ENCODE measurements at regions not wholly inside any gene's neighbourhood (a gene's known extent, or its start where the extent isn't known, plus 50 kb on each side); places are given as distances from the start of the nearest gene placed in this dataset.
"Not testable (repeated sequence)": the region's sequence is repeated elsewhere in the genome, so short reads cannot be mapped to it uniquely, and the experiment has no call there.

DNA sequence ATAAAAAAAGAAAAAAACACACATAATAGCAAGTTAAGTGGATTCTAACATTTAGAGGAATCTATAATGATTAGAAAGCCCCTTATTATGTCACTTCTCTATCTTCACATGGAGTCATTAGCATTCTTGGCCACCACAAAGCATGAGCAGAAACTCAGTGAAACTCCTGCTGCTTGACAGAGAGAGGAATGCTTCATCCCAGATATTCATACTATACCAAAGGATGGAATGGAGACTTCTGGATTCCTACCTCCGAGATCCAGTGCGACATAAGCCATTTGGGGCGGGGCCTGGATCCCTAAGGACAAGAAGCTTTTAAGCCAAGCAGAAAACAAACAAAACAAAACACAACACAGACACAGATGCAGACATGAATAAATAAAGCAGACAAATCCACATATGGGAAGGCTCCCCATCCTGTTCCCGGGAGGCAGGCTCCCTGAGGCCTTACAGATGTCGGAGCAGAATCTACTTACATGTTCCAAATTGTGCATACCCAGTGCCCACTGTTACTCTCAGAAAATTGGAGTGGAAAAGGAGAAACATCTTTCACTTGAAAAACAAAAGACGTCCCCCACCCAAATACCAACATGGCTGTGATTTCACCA lies 727.3 kb downstream of the MAFB start:
- Histone ChIP-seq H3F3A (ENCODE audit: insufficient read depth, low read length) (no peaks in the 10 kb centered on the region), H3K9me3 (ENCODE audit: low read length) (no peaks in the 10 kb centered on the region)

DNA sequence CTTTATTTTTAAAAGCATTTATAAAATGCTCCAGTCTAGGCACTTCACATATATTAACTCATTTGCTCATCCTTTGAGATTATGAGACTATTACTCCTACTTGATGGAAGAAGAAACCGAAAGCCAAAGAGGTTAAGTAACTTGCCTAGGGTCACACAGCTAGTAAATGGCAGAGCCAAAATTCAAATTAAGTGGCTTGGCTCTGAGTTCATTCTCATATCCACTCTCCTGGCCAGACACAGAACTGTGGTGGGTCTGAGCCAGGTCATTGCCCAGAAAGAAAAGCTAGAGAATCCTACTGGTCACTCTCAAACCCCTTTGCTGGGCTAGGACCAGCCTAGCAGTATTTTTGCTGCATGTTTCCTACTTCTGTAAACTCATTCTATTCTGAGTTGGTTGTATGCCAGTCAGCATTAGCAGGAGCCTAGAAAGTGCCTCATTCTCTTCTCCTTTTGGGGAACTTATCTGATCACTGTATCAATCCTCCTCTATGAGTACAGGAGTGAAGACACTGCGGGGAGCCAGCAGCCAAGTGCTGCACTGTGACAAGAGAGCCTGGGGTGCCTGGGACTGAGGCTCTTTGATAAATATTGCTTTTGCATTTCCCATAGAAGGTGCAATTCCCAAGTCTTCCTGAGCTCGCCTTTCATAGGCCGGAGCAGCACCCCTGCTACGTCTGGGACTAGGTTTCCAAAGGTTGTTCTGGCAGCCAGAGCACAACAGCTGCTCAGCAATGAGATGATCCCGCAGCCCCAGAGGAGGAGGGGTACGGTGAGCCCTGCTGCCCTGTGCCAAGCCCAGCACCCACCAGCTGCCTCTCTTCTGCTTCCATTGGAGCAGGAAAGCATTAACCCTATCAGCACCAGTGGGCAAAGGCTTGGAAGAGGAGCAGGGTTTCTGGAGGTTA lies 728.3 kb downstream of the MAFB start:
- no peak overlapping the region for H2AFZ ChIP-seq (ENCODE audit: low read length)
- no peaks in the 10 kb centered on the region for H3F3A ChIP-seq (ENCODE audit: insufficient read depth, low read length)

More for the DNA sequence above, 727.3 kb downstream of the MAFB start:
- no peaks in the 10 kb centered on the region for H4K20me1 ChIP-seq (ENCODE audit: insufficient read depth, low read length)
- H3K4me3 ChIP-seq (ENCODE audit: low read depth, low read length, poor library complexity, severe bottlenecking) = no peak overlapping the region
- no peak overlapping the region for H2AFZ ChIP-seq (ENCODE audit: low read length)
- no peaks in the 10 kb centered on the region for H3K4me1 ChIP-seq (ENCODE audit: insufficient read depth, low read length, severe bottlenecking)
- H3K27ac ChIP-seq (ENCODE audit: low read depth, low read length, poor library complexity, severe bottlenecking) = no peak overlapping the region
- no peak overlapping the region for H3K4me2 ChIP-seq (ENCODE audit: low read length)
- no peaks in the 10 kb centered on the region for H3K27me3 ChIP-seq (ENCODE audit: insufficient read depth, low read length)
- TF ChIP-seq EZH2 (IDR thresholded peaks at IDR 0.05; ENCODE audit: borderline replicate concordance, low read length) = no peak
- TF ChIP-seq, protein P1, sequence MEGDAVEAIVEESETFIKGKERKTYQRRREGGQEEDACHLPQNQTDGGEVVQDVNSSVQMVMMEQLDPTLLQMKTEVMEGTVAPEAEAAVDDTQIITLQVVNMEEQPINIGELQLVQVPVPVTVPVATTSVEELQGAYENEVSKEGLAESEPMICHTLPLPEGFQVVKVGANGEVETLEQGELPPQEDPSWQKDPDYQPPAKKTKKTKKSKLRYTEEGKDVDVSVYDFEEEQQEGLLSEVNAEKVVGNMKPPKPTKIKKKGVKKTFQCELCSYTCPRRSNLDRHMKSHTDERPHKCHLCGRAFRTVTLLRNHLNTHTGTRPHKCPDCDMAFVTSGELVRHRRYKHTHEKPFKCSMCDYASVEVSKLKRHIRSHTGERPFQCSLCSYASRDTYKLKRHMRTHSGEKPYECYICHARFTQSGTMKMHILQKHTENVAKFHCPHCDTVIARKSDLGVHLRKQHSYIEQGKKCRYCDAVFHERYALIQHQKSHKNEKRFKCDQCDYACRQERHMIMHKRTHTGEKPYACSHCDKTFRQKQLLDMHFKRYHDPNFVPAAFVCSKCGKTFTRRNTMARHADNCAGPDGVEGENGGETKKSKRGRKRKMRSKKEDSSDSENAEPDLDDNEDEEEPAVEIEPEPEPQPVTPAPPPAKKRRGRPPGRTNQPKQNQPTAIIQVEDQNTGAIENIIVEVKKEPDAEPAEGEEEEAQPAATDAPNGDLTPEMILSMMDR (IDR thresholded peaks at IDR 0.05; ENCODE audit: low read length) = no peak
- H3K9me2 ChIP-seq (ENCODE audit: low read depth, low read length) = no peaks in the 10 kb centered on the region
- no peak overlapping the region for H3K9ac ChIP-seq (ENCODE audit: low read length)
- no peaks in the 10 kb centered on the region for H3K36me3 ChIP-seq (ENCODE audit: insufficient read depth, low read length)
- no peaks in the 10 kb centered on the region for H3K79me2 ChIP-seq (ENCODE audit: insufficient read depth, low read length)

DNA sequence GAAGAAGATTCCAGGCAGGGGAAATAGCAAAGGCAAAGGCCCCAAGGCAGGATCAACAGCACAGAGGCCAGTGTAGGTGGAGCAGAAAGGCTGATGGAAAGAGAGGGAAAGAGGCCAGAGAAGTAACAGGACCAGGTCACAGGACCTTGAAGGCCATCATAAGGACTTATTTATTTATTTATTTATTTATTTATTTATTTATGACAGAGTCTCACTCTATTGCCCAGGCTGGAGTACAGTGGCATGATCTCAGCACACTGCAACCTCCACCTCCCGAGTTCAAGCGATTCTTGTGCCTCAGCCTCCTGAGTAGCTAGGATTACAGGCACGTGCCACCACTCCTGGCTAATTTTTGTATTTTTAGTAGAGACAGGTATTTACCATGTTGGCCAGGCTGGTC lies 731.1 kb downstream of the MAFB start:
- not testable (repeated sequence) for H3K9me2 ChIP-seq (ENCODE audit: low read depth, low read length); H3K9me3 ChIP-seq (ENCODE audit: low read length); H3K27me3 ChIP-seq (ENCODE audit: insufficient read depth, low read length); H3K27ac ChIP-seq (ENCODE audit: low read depth, low read length, poor library complexity, severe bottlenecking); H2AFZ ChIP-seq (ENCODE audit: low read length); H3K79me2 ChIP-seq (ENCODE audit: insufficient read depth, low read length); H3K4me3 ChIP-seq (ENCODE audit: low read depth, low read length, poor library complexity, severe bottlenecking); H3K4me2 ChIP-seq (ENCODE audit: low read length); H3K36me3 ChIP-seq (ENCODE audit: insufficient read depth, low read length); H3F3A ChIP-seq (ENCODE audit: insufficient read depth, low read length); H4K20me1 ChIP-seq (ENCODE audit: insufficient read depth, low read length); H3K4me1 ChIP-seq (ENCODE audit: insufficient read depth, low read length, severe bottlenecking); H3K9ac ChIP-seq (ENCODE audit: low read length)

More for the DNA sequence above, 728.3 kb downstream of the MAFB start:
- Histone ChIP-seq H3K4me2 (ENCODE audit: low read length) (no peak overlapping the region), H3K9me3 (ENCODE audit: low read length) (no peaks in the 10 kb centered on the region), H3K4me3 (ENCODE audit: low read depth, low read length, poor library complexity, severe bottlenecking) (no peak overlapping the region), H3K9me2 (ENCODE audit: low read depth, low read length) (no peaks in the 10 kb centered on the region), H3K36me3 (ENCODE audit: insufficient read depth, low read length) (no peaks in the 10 kb centered on the region), H3K27me3 (ENCODE audit: insufficient read depth, low read length) (no peaks in the 10 kb centered on the region), H3K27ac (ENCODE audit: low read depth, low read length, poor library complexity, severe bottlenecking) (no peak overlapping the region), H3K79me2 (ENCODE audit: insufficient read depth, low read length) (no peaks in the 10 kb centered on the region), H4K20me1 (ENCODE audit: insufficient read depth, low read length) (no peaks in the 10 kb centered on the region), H3K9ac (ENCODE audit: low read length) (no peak overlapping the region), H3K4me1 (ENCODE audit: insufficient read depth, low read length, severe bottlenecking) (no peaks in the 10 kb centered on the region)
- TF ChIP-seq, protein P1 (IDR thresholded peaks at IDR 0.05; ENCODE audit: low read length) = no peak
- no peak for TF ChIP-seq EZH2 (IDR thresholded peaks at IDR 0.05; ENCODE audit: borderline replicate concordance, low read length)
